ENCODE measurements at regions not wholly inside any gene's neighbourhood (a gene's known extent, or its start where the extent isn't known, plus 50 kb on each side); places are given as distances from the start of the nearest gene placed in this dataset.

- peak; percentile 98 for TF ChIP-seq CTCF (IDR thresholded peaks at IDR 0.05; ENCODE audit: low read length)
- TF ChIP-seq EZH2phosphoT487 (IDR thresholded peaks at IDR 0.05; ENCODE audit: low read length): no peak
These were observed 176.5 kb downstream of the TGFB2 start for GRCh38 chr1:218521414-218522169.

Measured in MM.1S (cell line).